HepG2 (cell line): ENCODE measurements at regions not wholly inside any gene's neighbourhood (a gene's known extent, or its start where the extent isn't known, plus 50 kb on each side); places are given as distances from the start of the nearest gene placed in this dataset.

Experiments used
- ATAC-seq: fragments of 200-7000 bp; cut with Tn5 transposase; 3 replicates; pipeline ENCODE4 v1.9.1; 2020; ENCODE audit warnings: mild to moderate bottlenecking, moderate library complexity
- BruUV-seq: library from RNA; stranded (reverse); fragments of 400-500 nt; replicated peaks from 2 replicates; lab custom pipeline; 2021; lab: Mats Ljungman, UMichigan
- CTCF ChIA-PET: fragments of 300-600 bp; formaldehyde crosslinking; extraction: SDS; loops from one replicate; lab custom pipeline; 2021; ENCODE audit warnings: low total read pairs, inconsistent platforms, low intra/inter-chr PET ratio; lab: Yijun Ruan, JAX
- POLR2A ChIA-PET: fragments of 350-600 bp; sonication (Branson Sonifier 250); formaldehyde crosslinking; loops from one replicate; lab custom pipeline; 2020; ENCODE audit warnings: antibody characterized with exemption, inconsistent platforms; lab: Yijun Ruan, JAX
- DNase-seq: peaks from one replicate; pipeline ENCODE4 v3.0.0-alpha.2; 2015; ENCODE audit warnings: low spot score
- FAIRE-seq: peaks from 3 replicates; lab custom pipeline; 2011; peaks lifted over from hg19 to GRCh38; lab: Jason Lieb, UNC
- H2AFZ ChIP-seq: one replicate; pipeline ENCODE4 v1.6.1; 2011; ENCODE audit warnings: low read length, inconsistent platforms
- H3K27ac ChIP-seq: fragments of 300-600 bp; 3 replicates; pipeline ENCODE4 v1.8.0; 2011; ENCODE audit warnings: mixed run types, mild to moderate bottlenecking, mixed read lengths, low read length, inconsistent platforms; ENCODE audit not compliant: insufficient read depth; ENCODE audit errors: extremely low read length
- H3K27me3 ChIP-seq, 2 experiments: fragments of 200-600 bp in 1 of 2; 2 replicates in 1 of 2; 3 replicates in 1 of 2; pipeline versions ENCODE4 v1.6.0 to v1.8.0; 2011; ENCODE audit warnings: low read length in 2 of 2, mild to moderate bottlenecking in 2 of 2, moderate library complexity in 2 of 2, inconsistent platforms in 1 of 2; ENCODE audit not compliant: insufficient read depth in 2 of 2, control insufficient read depth in 1 of 2
- H3K36me3 ChIP-seq, 2 experiments: fragments of 200-600 bp in 1 of 2; replicated peaks in 1 of 2; 2 replicates in 1 of 2; 3 replicates in 1 of 2; pipeline versions ENCODE4 v1.5.1 to v1.8.0; 2011; ENCODE audit warnings: low read length in 2 of 2, inconsistent platforms in 1 of 2; ENCODE audit not compliant: insufficient read depth in 2 of 2, control insufficient read depth in 1 of 2
- H3K4me1 ChIP-seq: 2 replicates; pipeline ENCODE4 v1.5.1; 2012; ENCODE audit warnings: low read length, inconsistent platforms; ENCODE audit not compliant: insufficient read depth
- H3K4me2 ChIP-seq: 2 replicates; pipeline ENCODE4 v1.6.0; 2011; ENCODE audit warnings: low read depth, low read length, inconsistent platforms
- H3K4me3 ChIP-seq, 3 experiments: fragments of 200-600 bp in 1 of 3; sonication (generic), shearing (Covaris generic) in 1 of 3; replicated peaks in 1 of 3; 2 replicates each; pipeline ENCODE4 v1.5.1; 2011 to 2016; ENCODE audit warnings: low read length in 3 of 3, inconsistent platforms in 2 of 3, low read depth in 2 of 3, mild to moderate bottlenecking in 2 of 3, control low read depth in 1 of 3, mixed read lengths in 1 of 3; ENCODE audit not compliant: insufficient read depth in 1 of 3
- H3K79me2 ChIP-seq: one replicate; pipeline ENCODE4 v1.6.1; 2011; ENCODE audit warnings: low read length, inconsistent platforms; ENCODE audit not compliant: insufficient read depth
- H3K9ac ChIP-seq: 2 replicates; pipeline ENCODE4 v1.6.0; 2011; ENCODE audit warnings: mild to moderate bottlenecking, low read depth, low read length, inconsistent platforms; ENCODE audit not compliant: insufficient read depth
- H3K9me3 ChIP-seq: 2 replicates; pipeline ENCODE4 v1.5.1; 2012; ENCODE audit warnings: mild to moderate bottlenecking, low read length
- H4K20me1 ChIP-seq: 2 replicates; pipeline ENCODE4 v1.6.0; 2011; ENCODE audit warnings: inconsistent platforms, mild to moderate bottlenecking, low read length, moderate library complexity; ENCODE audit not compliant: insufficient read depth
- AGO2 ChIP-seq: fragments of 200-400 bp; formaldehyde crosslinking; optimal IDR thresholded peaks from 2 replicates; pipeline ENCODE3; 2017; ENCODE audit warnings: mild to moderate bottlenecking, low read depth, low read length, moderate library complexity
- GATAD2A ChIP-seq: IDR thresholded peaks from 2 replicates; pipeline ENCODE4 v1.6.1; 2016
- GTF2F1 ChIP-seq: fragments of 150-350 bp; IDR thresholded peaks from 2 replicates; pipeline ENCODE4 v1.6.1; 2014; ENCODE audit warnings: low read length
- ISL2 ChIP-seq: sonication (generic); formaldehyde crosslinking; IDR thresholded peaks from 2 replicates; pipeline ENCODE4 v1.5.0; 2020; ENCODE audit warnings: missing genetic modification reagents
- JUNB ChIP-seq: sonication (generic); formaldehyde crosslinking; IDR thresholded peaks from 2 replicates; pipeline ENCODE4 v1.8.0; 2022; ENCODE audit warnings: missing genetic modification reagents, mild to moderate bottlenecking, borderline replicate concordance
- KLF11 ChIP-seq: IDR thresholded peaks from 2 replicates; pipeline ENCODE4 v1.6.1; 2016; ENCODE audit warnings: missing compliant biosample characterization
- MAFF ChIP-seq: IDR thresholded peaks from 2 replicates; pipeline ENCODE4 v1.6.1; 2011; ENCODE audit warnings: low read depth, low read length, improper control_type of control experiment
- MATR3 ChIP-seq: sonication (generic); formaldehyde crosslinking; IDR thresholded peaks from 2 replicates; pipeline ENCODE4 v1.4.0; 2020; ENCODE audit warnings: missing genetic modification reagents
- ONECUT2 ChIP-seq: sonication (generic); formaldehyde crosslinking; IDR thresholded peaks from 2 replicates; pipeline ENCODE4 v1.4.0; 2020; ENCODE audit warnings: missing genetic modification reagents
- REXO4 ChIP-seq: sonication (generic); formaldehyde crosslinking; IDR thresholded peaks from 2 replicates; pipeline ENCODE4 v1.8.0; 2022; ENCODE audit warnings: missing genetic modification reagents, mild to moderate bottlenecking, borderline replicate concordance
- SUZ12 ChIP-seq: fragments of 150-350 bp; IDR thresholded peaks from 2 replicates; pipeline ENCODE4 v1.6.1; 2014; ENCODE audit warnings: low read depth, low read length
- ZBTB34 ChIP-seq: sonication (generic); formaldehyde crosslinking; IDR thresholded peaks from 2 replicates; pipeline ENCODE4 v1.8.0; 2022; ENCODE audit warnings: mild to moderate bottlenecking, missing genetic modification reagents
- ZNF12 ChIP-seq: sonication (generic); formaldehyde crosslinking; IDR thresholded peaks from 2 replicates; pipeline ENCODE4 v1.5.0; 2020; ENCODE audit warnings: missing genetic modification reagents
- ZNF660 ChIP-seq: sonication (generic); formaldehyde crosslinking; IDR thresholded peaks from 2 replicates; pipeline ENCODE4 v1.5.1; 2020; ENCODE audit warnings: mild to moderate bottlenecking, low read depth, missing genetic modification reagents, borderline replicate concordance
- ZNF770 ChIP-seq: sonication (generic); formaldehyde crosslinking; IDR thresholded peaks from 2 replicates; pipeline ENCODE4 v1.5.0; 2020; ENCODE audit warnings: mild to moderate bottlenecking, missing genetic modification reagents
- ZNF777 ChIP-seq: sonication (generic); formaldehyde crosslinking; IDR thresholded peaks from 2 replicates; pipeline ENCODE4 v1.4.0; 2020; ENCODE audit warnings: missing genetic modification reagents
- ZSCAN21 ChIP-seq: sonication (generic); formaldehyde crosslinking; IDR thresholded peaks from 2 replicates; pipeline ENCODE4 v1.8.0; 2022; ENCODE audit warnings: mild to moderate bottlenecking, missing genetic modification reagents, moderate library complexity, borderline replicate concordance
- WGBS: methylation state at CpG from one replicate; pipeline ENCODE4 v1.1.6; 2017; ENCODE audit warnings: low lambda C conversion rate; 5-methylcytosine and 5-hydroxymethylcytosine counted together
- in situ Hi-C: cut with HindIII; loops from 2 replicates; pipeline ENCODE4 v1.10.0; 2017; ENCODE audit warnings: low pct_unique_long_range_greater_than_20kb; ENCODE audit not compliant: extremely low pct_ligation_motif_present
- intact Hi-C: fragments of 100-400 bp; cut with micrococcal nuclease; formaldehyde crosslinking; loops from one replicate; pipeline ENCODE4 v1.10.0; 2022; ENCODE audit not compliant: unreplicated experiment
- TF ChIP-seq, protein P1 (sequence below): sonication (generic); formaldehyde crosslinking; IDR thresholded peaks from 2 replicates; pipeline ENCODE4 v1.9.0; 2021; ENCODE audit warnings: missing genetic modification reagents, mild to moderate bottlenecking, borderline replicate concordance

GRCh38 chr11:105265845-105266244, 126.3 kb upstream of the CARD18 start (continued):
- TF ChIP-seq ZBTB34 (CRISPR knock-in tag) (no peak), GATAD2A (CRISPR knock-in tag) (no peak)

- no peak for DNase-seq
- CTCF ChIA-PET: no interaction called here
- no peak for FAIRE-seq
- POLR2A ChIA-PET: no interaction called here
- TF ChIP-seq JUNB (CRISPR knock-in tag) (no peak), MATR3 (CRISPR knock-in tag) (no peak), AGO2 (no peak), ZSCAN21 (no peak), MAFF (no peak), KLF11 (CRISPR knock-in tag) (no peak), ISL2 (CRISPR knock-in tag) (no peak), ONECUT2 (CRISPR knock-in tag) (no peak), ZNF660 (CRISPR knock-in tag) (no peak), GTF2F1 (no peak), REXO4 (CRISPR knock-in tag) (no peak), SUZ12 (no peak), ZNF770 (CRISPR knock-in tag) (no peak), ZNF12 (CRISPR knock-in tag) (no peak), ZNF777 (CRISPR knock-in tag) (no peak)
- TF ChIP-seq, protein P1, sequence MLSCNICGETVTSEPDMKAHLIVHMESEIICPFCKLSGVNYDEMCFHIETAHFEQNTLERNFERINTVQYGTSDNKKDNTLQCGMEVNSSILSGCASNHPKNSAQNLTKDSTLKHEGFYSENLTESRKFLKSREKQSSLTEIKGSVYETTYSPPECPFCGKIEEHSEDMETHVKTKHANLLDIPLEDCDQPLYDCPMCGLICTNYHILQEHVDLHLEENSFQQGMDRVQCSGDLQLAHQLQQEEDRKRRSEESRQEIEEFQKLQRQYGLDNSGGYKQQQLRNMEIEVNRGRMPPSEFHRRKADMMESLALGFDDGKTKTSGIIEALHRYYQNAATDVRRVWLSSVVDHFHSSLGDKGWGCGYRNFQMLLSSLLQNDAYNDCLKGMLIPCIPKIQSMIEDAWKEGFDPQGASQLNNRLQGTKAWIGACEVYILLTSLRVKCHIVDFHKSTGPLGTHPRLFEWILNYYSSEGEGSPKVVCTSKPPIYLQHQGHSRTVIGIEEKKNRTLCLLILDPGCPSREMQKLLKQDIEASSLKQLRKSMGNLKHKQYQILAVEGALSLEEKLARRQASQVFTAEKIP (CRISPR knock-in tag): no peak
- 10% methylated on average over 1 of the region's 1 CpG for WGBS
- Histone ChIP-seq H3K36me3 (no peaks in the 10 kb centered on the region), H3K9ac (no peak overlapping the region), H3K27ac (no peak overlapping the region), H3K27me3 (no peaks in the 10 kb centered on the region), H3K4me1 (no peaks in the 10 kb centered on the region), H4K20me1 (no peaks in the 10 kb centered on the region), H3K9me3 (no peaks in the 10 kb centered on the region), H3K79me2 (no peaks in the 10 kb centered on the region), H3K4me3 (no peak overlapping the region), H3K4me2 (no peak overlapping the region), H2AFZ (no peak overlapping the region)
- in situ Hi-C loops: no loop called here
- BruUV-seq: no TSS peak
- intact Hi-C loops: no loop called here
- ATAC-seq: no peak
Observed at GRCh38 chr11:105260976-105261375, 121.4 kb upstream of the CARD18 start.
